ENCODE measurements at regions not wholly inside any gene's neighbourhood (a gene's known extent, or its start where the extent isn't known, plus 50 kb on each side); places are given as distances from the start of the nearest gene placed in this dataset.

GRCh38 chr6:23323897-23324296 lies 754.5 kb downstream of the HDGFL1 start:
- no peak for DNase-seq

GRCh38 chr6:23325065-23325464 lies 755.7 kb downstream of the HDGFL1 start:
- DNase-seq, result no peak

GRCh38 chr6:23327621-23328020 lies 758.3 kb downstream of the HDGFL1 start:
- DNase-seq, result no peak

DNA sequence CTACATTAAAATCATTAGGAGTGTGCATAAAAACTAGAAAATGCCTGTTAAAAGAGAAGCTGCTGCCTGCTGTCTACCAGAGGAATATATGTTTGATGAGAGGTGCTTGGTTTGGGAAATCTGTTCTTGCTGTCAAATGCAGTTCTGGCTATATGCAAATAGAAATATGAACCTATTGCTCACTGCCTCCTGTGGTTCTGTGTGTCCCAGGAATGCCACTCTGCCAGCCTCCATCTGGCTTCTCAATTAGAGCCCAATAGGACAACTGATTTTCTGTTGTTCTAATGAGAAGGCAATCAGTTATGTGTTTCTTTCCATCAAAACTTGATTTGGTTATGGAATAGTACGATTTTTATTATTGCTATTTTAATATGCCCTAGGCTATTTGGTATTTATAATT lies 759.7 kb downstream of the HDGFL1 start:
- no peak for DNase-seq

- no peak for DNase-seq
These were observed 761.3 kb downstream of the HDGFL1 start for GRCh38 chr6:23330632-23331031.

GRCh38 chr6:23334360-23334759 lies 765.0 kb downstream of the HDGFL1 start:
- DNase-seq, result no peak

- no peak for DNase-seq
These were observed 766.5 kb downstream of the HDGFL1 start for GRCh38 chr6:23335894-23336293.

GRCh38 chr6:23339268-23339667 lies 769.9 kb downstream of the HDGFL1 start:
- no peak for DNase-seq

DNA sequence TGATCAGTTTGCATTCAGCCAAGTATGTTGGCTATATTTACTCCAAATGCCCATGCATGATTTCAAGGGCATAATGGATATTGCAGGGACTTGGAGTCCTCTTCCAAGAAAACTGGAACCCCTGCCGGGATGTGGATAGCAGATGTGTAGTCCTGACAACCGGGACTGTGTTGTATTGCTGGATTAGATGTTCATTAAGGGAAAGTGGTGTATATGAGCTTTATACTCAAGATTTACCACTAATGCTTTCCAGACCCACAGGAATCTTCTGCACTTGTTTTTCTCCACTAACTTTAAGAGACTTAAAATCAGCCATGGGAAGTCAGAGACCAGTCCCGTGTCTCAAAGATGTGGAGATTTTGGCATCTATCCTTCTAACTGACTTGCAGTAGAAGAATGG lies 770.9 kb downstream of the HDGFL1 start:
- no peak for DNase-seq

- no peak for DNase-seq
These were observed 774.4 kb downstream of the HDGFL1 start for GRCh38 chr6:23343610-23344306.

GRCh38 chr6:23348185-23348584 lies 777.8 kb upstream of the NRSN1 start:
- DNase-seq, result no peak

GRCh38 chr6:23349521-23350147 lies 776.4 kb upstream of the NRSN1 start:
- no peak for DNase-seq

GRCh38 chr6:23350752-23351453 lies 775.1 kb upstream of the NRSN1 start:
- DNase-seq, result no peak

DNA sequence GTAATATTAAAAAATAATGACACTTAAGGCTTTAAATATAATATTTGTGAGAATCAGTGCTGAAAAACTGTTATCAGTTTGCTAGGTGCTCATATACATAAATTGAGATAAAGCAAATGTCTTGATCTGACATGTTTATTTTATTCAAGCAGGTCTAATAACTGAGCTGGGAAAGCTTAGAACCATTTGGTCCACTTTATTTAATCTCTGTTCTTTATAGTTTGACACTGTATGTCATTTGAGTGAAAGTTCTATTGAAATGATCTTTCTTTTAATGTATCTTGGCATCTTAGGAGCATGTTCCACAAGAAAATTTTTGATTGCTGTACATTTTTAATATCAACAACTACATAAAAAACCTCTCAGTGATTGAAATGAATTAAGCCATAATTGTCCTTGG lies 772.0 kb upstream of the NRSN1 start:
- DNase-seq, result no peak

GRCh38 chr6:23357185-23357766 lies 768.7 kb upstream of the NRSN1 start:
- DNase-seq, result no peak

GRCh38 chr6:23365732-23366131 lies 760.3 kb upstream of the NRSN1 start:
- DNase-seq, result no peak

GRCh38 chr6:23367311-23367710 lies 758.7 kb upstream of the NRSN1 start:
- DNase-seq, result no peak

- peak; percentile 2 for DNase-seq
These were observed 757.5 kb upstream of the NRSN1 start for GRCh38 chr6:23368557-23368956.

GRCh38 chr6:23370051-23370450 lies 756.0 kb upstream of the NRSN1 start:
- no peak for DNase-seq

GRCh38 chr6:23371132-23371915 lies 754.7 kb upstream of the NRSN1 start:
- no peak for DNase-seq

DNA sequence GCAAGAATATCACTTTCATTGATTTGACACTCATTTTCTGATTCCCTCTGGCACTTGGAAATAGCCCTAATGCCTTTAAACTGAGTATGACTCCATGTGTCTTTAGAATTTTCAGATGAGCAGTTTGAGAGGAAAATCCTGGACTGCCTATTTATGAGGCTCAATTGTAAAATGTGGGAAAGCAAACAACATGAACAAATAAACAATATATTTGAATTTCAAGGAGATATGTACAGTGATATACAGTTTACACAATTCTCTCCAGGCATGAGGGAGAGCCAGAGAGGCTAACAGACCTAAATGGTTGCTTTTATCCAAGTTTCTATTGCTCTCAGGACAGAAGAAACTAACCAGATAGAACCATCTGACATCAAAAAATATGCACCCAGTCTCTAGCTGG lies 748.2 kb upstream of the NRSN1 start:
- DNase-seq, result no peak

DNA sequence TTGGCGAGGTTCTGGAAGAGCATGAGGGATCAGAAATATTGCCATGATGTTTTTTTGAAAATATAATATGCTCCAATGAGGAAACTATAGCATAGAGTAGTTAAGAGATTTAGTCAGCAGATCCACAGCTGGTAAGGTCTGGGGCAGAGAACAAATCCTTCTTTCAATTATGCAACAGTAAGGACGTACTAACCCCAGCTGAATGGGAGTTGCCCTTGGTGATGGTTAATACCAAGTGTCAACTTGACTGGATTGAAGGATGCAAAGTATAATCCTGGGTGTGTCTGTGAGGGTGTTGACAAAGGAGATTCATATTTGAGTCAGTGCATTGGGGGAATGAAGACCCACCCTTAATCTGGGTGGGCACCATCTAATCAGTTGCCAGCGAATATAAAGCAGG lies 745.5 kb upstream of the NRSN1 start:
- no peak for DNase-seq

Data from hematopoietic multipotent progenitor cell treated with erythropoietin and hydrocortisone succinate and interleukin-3 and kit ligand, for 4 days (in vitro differentiated cells).